ENCODE measurements at regions not wholly inside any gene's neighbourhood (a gene's known extent, or its start where the extent isn't known, plus 50 kb on each side); places are given as distances from the start of the nearest gene placed in this dataset.

DNA sequence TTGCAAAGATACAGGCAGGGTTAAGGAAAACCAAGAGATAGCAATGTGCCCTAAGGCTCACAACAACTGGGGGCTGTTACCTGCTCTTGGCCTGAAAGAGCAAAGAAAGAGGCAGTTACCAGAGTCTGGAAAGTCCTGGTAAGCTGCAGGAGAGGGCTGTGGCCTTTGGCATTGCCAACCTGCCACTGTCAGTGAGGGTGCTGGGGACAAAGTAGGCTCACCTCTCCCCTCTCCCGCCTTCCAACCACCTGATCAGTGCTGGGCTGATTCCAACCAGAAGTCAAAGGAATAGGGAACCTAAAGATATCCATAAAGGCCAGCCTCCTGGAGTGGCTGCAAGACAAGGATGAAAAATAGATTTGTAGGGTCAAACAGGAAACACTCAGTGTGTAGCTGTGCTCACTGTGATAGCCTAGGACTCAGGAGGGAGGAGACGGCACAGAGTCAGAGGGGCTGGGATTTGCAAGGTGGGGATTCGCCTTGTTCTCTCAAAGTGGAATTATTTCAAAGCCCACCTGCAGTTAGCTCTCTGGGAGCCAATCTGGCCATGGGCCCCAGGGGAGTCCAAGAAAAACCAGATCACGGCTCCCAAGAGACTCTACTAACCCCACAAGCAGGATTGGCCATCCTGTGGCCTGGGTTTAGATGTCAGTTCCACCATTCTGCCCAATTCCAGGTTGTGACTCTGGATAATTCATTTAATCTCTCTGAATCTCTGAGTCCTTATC lies 204.0 kb upstream of the BCL6 start:
- DNase-seq (ENCODE audit: extremely low read depth in 1 of 2, low read depth in 1 of 2): no peak

DNA sequence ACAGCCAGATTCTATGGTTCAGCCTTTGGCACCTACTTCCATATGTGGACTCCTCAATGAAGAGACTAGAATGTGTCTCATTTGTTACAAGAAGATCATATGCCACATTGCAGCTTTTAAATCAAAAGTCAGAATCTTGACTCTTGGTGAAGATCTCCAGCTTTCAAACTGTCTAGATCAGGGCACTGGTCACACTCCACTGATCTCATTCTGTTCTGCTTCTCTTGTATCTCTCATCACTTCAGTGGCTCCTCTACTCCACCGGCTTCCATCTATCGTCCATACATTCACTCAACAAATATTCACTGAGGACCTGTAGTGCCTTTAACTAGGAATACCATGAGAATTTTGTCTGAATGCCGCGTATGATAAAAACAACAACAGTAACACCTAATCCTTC lies 203.3 kb upstream of the LPP start:
- no peak for DNase-seq (ENCODE audit: extremely low read depth in 1 of 2, low read depth in 1 of 2)

DNA sequence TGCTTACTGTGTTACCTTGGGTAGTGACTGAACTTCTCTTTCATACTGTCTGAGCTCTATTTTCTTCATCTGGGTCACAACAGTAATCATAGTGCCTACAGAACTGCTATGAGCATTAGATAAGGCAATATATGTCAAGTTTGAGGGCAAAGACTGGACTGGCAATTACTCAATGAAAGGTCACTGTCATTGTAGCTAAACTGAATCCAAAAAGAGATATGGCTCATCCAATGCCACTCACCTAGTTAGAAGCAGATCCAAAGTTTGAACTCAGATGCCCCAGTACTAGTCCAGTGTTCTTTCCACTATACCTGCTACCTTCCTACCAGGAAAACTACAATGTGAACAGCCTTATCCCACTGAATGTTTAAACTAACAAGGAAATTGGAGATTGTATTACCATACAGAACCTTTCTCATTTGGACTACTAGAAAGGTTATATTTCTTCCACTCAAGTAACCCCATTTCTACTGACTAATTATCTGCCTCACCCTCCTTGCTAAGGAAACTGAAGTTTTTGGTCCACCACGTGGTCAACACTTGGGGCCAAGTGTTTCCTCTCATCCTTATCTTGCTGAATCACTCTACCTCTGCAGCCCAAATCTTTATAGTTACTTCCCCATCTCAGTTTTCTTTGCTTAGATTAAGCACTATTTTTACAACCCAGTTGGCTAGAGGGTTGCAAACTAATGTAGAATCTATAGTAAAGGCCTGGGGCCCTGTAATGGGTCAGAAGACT lies 202.3 kb upstream of the LPP start:
- no peak for DNase-seq (ENCODE audit: extremely low read depth in 1 of 2, low read depth in 1 of 2)

DNA sequence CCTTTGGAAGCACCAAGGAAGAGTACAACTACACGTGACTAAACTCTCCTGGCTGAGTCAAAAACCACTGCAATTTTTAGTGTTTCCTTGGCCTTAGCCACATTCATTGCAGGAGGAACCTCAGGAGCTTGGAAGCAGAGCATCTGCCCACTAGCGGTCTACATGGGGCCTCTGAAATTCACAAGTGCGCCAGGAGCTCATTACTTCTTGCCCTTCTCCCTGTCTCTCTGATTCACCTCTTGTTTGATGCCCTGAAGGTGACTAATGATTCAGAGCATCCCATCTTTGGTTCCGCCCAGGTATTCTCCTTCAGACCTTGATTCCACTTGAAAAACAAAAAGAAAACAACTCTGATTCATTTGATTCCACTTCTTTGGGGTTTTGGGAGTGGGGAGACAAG lies 201.1 kb upstream of the LPP start:
- DNase-seq (ENCODE audit: extremely low read depth in 1 of 2, low read depth in 1 of 2): no peak

DNA sequence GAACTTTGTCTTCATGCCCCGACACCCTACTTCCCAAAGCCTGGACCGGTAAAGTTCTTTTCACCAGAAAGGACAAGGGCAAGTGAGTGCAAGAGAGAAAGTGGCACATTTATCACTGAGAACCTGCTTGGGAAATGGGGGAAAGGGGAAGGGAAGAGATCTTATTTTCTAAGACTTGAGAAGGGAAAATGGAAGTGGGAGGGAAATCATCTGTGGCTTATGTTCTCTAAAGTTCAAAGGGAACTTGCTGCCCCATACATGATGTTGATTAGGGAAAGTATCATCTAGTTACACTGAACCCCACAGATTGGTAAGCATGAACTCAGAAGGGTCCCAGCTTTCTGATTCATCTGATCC lies 199.5 kb upstream of the LPP start:
- DNase-seq (ENCODE audit: extremely low read depth in 1 of 2, low read depth in 1 of 2): no peak

DNA sequence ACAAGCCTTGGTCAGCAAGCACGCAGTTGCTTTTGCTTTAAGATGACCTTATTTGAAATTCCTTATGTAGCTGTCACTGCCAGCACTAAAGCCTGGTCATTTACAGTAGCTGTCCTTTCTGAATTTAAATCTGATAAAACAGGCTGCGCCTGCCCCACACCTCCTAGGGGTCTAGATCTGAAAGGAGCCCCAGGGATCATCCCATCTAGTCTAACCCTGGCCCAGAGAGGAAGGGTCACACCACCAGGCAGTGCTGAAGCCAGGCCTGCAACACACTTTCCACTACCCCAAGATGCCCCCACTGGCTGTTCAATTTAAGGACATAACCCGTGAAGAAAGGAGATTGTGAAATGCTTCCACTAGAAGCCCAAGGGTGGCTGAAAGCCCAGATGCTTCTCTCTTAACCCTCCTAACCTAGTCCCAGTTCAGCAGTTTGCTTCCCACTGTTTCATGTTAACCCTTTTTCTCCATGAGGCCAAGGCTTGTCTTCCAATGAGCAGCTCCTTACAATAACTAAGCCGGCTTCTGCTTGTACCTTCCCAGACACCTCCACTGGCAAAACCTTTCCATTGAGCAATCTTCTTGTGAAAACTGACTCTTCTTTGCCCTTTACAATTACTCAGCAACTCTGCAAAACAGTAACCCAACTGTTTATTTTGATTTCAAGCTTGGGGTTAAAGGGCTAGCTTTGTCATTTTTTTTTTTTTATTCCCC lies 198.9 kb upstream of the LPP start:
- no peak for DNase-seq (ENCODE audit: extremely low read depth in 1 of 2, low read depth in 1 of 2)

DNA sequence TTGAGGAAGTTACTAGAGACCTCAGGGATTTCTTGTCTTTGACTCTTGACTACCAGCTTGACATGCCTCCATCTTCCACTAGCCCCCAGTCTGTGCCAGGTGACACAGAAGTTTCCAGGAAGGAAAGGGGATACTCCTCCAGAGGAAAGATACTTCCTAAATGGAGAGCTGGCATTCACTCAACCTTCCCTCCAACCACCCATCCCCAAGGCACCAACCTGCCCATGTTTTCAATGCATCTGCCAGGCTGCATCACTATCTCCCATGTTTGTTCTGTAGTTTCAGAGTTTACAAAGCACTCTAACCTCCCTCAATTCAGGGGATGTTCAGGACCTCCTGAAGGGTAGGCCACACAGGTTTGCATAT lies 198.4 kb upstream of the LPP start:
- no peak for DNase-seq (ENCODE audit: extremely low read depth in 1 of 2, low read depth in 1 of 2)

DNA sequence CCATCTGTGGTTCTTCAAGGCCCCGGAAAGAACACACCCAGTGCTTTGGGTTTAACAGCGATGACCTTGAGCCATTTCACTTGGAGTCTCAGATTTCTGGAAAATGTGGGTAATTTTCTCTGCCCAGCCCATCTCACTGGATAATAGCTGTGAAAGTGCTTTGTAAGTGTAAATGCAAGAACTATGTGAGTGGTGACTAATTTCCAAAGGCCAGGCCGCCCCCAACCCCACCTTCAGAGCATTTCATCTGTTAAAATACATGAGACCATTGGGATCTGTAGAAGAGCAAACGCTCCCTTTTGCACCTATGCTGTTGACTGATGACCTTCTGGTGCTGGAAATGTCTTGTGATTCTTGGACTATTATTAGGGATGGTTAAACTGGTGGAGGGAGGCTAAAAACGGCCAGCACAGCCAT lies 196.8 kb upstream of the LPP start:
- no peak for DNase-seq (ENCODE audit: extremely low read depth in 1 of 2, low read depth in 1 of 2)

DNA sequence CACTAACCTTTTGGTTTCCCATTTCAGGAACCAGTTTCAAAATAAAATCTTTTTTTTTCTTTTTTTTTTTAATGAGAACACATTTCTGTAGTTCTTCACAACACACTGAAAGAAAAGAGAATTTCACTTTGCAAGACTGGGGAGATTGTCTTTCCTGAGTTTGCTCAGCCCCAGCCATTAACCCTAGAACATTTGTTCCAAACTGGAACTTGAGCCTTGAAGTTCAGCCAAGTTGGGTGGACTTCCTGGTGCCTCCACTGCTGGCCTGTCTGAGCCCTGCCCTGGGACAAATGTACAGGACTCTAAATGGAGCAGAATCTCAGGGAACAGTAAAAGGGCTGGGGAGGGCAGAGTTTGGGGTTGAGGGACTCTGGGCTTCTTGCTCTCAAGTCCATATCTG lies 196.4 kb upstream of the LPP start:
- no peak for DNase-seq (ENCODE audit: extremely low read depth in 1 of 2, low read depth in 1 of 2)

DNA sequence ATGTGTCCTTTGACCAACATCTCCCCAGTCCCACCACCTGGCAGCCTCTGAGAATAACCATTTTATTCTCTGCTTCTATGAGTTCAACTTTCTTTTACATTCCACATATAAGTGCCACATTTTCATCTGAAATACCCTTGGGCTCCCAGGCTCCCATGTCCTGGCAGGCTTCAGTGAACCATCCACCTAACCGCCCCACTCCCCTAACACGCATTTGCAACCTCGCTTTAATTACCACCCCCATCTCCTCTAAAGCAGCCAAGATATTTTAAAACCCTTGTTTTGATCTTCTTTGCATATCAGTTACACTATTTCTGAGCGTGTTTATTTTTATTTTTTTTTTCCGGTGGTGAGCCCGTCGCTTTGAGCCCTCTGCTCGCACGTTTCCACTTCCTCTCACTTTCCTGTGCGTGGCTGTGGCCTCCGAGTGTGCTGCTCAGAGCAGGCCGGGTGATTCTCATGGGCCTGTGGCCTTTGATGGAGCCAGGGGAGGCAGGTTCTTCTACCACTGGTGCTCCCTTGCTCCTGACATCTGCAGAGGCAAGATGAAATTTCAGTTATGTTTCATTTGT lies 195.4 kb upstream of the LPP start:
- no peak for DNase-seq (ENCODE audit: extremely low read depth in 1 of 2, low read depth in 1 of 2)

DNA sequence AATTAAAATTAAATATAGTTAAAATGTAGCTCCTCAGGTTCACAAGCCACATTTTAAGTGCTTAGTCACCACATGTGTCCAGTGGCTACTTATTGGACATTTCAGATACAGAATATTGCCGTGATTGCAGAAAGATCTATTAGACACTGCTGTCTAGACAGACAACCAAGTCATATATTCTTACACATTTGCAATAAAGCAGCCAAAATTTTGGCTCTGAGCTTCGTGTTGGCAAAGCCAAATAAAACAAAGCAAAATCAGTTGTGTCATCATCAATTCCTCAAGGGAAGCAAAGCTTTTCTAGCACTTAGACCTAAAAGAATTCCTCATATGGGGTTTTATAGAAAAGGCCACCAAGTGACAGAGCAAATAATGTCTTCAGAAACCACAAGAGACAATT lies 193.1 kb upstream of the LPP start:
- no peak for DNase-seq (ENCODE audit: extremely low read depth in 1 of 2, low read depth in 1 of 2)

DNA sequence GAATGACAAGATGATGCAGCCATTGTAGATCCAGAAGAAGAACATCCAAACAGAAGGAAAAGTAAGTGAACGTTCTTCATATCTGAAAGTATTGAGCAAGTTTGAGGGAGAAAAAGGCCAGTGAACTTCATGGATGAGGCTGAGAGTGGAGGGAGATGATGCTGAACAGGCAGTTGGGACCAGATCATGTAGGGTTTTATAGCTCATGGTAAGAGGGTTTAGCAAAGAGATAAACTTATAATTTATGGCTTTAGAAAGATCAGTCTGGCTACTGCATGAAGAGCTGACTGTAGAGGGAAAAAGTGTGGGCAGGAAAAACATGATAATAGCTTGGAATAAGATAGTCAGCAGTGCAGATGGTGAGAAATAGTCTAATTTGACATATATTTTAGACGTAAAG lies 192.6 kb upstream of the LPP start:
- no peak for DNase-seq (ENCODE audit: extremely low read depth in 1 of 2, low read depth in 1 of 2)

DNA sequence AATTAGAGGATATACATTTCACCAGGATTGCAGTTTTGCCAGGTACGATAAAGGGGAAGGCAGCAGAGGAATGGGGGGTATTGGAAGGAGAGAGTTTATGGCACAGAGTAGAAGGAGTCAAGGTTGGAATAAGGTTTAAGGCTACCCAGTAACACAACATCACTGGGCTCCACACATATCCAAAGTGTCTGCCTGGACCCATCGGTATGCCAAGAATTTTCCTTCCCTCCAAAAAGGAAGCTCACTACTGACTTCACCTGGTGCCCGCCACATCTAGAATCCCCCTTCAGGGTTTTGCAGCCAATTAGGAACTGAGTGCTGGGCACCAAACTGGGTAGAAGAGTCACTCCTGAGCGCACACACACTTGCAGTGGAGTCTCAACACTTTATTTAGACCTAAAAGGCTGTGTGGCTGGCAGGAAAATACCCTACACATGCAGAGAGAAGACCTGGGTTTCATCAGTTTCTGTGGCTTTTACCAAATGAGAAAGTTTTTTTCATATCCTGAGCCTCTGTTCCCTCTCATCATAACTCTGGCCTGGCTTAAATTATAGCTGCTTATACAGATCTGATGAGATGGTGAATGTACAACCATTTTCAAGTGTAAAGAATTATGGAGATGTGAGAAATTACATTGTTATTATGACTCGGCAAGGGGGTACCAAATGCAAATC lies 190.8 kb upstream of the LPP start:
- DNase-seq (ENCODE audit: extremely low read depth in 1 of 2, low read depth in 1 of 2): no peak

DNA sequence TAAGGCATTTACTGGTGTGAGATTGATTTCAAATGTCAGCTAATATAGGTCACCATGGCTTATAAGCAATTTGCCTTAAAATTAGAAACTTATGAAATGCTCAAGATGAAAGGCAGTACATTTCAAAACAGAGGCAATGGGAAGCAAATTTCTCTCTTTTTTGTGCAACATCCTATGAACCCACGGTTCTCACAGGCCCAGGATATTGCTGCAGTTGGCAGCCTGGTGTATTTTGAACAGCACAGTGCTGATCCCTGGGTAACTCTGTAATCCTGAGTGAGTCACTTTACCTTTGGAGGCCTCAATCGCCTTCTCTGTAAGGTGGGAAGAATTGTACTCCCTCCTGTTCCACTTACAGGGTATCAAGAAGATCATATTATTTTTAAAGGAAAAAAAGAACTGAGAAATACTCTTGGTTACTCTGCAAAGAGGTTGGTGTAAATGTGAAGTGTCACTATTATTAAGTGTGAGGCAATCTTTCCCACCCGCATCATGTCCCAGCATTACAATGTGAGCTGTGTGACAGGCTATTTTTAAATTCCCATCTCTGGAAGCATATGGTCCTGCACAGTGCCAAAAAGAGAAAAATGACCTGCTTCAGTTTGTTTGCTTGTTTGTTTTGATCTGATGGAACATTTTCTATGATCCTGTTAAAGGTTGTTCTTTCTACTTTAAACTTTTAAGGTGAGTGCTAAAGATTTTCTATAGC lies 190.1 kb upstream of the LPP start:
- no peak for DNase-seq (ENCODE audit: extremely low read depth in 1 of 2, low read depth in 1 of 2)

DNA sequence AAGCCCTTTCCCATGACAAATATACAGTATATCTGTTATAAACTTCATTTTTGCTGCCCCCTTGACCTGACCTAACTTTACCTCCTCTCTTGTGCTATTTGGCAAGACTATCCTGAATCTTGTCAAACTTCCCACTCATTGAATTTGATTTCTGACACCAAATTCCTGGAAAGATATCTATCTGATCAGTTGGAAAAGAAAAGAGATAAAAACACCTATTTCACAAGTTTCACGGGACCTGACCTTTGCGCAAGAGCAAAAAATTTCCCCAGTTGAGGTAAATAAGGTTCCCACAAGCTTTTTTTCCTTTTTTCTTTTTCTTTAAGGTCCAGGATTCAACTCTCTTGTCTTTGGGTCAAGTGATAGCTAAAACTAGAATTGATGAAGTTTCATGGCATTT lies 189.2 kb upstream of the LPP start:
- DNase-seq (ENCODE audit: extremely low read depth in 1 of 2, low read depth in 1 of 2): no peak

DNA sequence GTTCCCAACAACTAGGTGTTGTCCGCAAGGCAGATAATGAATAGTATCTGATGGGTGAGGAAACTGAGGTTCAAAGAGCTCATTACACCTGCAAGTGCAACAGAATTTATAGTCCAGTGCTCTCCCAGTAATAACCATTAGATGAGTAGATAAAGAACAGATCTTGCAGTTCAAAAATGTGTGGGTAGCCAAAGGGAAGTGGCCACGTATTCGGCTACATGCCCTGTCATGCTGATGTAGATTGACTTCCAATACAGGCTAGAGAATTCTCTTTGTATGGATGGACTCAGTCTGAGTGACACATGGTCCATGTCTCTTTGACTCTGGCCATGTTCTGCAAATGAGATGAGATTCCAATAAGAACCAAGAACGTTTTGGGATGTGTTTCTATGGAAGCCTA lies 187.9 kb upstream of the LPP start:
- no peak for DNase-seq (ENCODE audit: extremely low read depth in 1 of 2, low read depth in 1 of 2)

DNA sequence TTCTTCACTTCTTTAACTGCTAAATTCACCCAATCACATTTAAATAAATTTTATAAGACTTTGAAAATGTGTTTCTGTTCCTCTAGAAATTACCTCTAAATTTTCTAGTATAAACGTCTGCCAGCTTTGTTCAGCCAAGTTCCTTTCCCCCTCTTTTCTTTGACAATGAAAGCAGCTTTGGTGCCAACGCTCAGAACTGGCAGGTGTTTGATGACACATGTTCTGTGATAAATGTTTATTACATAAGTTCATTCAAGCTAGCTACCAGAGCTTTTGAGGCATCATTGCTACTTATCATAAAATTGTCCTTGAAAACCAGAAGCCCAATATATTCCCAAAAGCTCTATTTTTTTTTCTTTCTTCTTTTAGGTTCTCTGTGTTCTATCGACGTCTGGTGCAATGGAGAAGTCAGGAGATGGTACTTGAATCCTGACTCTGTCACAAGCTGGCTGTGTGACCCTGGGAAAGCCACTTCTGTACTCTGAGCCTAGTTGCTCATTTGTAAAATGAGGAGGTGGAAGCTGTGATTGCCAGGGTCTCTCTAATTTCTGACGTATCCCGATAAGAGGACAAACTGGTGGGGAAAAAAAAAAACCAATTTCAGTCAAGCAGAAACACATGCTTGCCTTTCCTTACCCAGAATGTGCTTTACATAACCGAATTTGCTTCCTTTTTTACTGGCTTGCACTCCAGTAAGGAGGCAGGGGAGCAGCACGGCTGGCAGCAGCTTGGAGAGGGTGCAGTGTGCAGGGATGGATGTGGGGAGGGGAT lies 187.1 kb upstream of the LPP start:
- no peak for DNase-seq (ENCODE audit: extremely low read depth in 1 of 2, low read depth in 1 of 2)

DNA sequence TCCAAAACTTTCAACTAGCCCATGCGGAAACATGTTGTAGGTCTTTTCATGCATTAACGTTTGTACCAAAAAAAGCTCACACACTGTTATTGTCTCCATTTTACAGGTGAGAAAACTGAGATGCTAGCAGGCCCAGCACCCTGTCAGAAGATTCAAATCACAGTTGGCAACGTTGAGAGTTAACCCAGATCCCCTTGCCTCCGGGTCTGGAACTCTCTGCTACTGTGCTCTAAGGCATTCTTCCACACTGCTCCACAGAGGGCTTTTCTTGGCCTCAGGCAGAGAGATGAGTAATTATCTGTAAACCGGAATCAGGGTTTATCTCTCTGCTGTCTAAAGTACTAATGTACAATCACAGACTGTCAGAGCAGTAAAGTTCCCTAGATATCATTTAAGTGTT lies 186.0 kb upstream of the LPP start:
- no peak for DNase-seq (ENCODE audit: extremely low read depth in 1 of 2, low read depth in 1 of 2)

DNA sequence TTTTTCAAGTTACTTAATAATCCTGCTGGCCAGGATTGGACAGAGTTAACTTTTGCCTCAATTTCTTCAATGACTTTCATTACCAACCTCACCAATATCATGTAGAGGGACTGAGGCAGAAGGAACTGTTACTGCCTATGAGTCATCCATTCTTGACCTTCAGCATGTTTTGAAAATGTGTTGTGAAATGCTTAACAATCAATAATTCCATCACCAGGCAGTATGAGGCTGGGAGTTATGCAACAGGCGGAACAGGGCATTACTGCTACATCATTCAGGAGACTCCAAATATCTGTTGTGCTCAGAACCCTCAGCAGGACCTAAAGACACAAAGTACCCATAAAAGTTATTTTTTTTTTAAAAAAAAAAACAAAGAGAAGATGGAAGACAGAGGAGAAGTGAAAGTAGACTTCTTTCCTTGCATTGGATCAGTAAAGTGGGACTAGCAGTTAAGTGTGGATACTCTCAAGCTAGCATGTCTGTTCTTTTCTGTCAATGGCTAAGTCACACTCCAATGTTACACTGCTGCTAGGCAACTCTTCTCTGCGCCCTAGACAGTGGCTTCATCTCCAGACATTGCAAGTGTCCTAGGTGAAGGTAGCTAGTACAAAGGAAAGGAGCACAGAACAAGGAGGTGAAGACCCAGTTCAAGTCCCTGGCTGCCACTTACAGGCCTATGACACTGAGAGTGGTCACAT lies 184.9 kb upstream of the LPP start:
- DNase-seq (ENCODE audit: extremely low read depth in 1 of 2, low read depth in 1 of 2): no peak

Measured in stimulated activated CD8-positive, alpha-beta memory T cell treated with anti-CD3 and anti-CD28 coated beads, Interleukin-7, amount 100 ng/mL, for 48 hours (primary cell).